Ovary (tissue), 3 donors: ENCODE measurements at regions not wholly inside any gene's neighbourhood (a gene's known extent, or its start where the extent isn't known, plus 50 kb on each side); places are given as distances from the start of the nearest gene placed in this dataset.

Source experiments
- POLR2A ChIP-seq: fragments of 450-650 bp; IDR thresholded peaks from one replicate; pipeline ENCODE4 v1.6.1; 2017; ENCODE audit warnings: antibody characterized with exemption, mild to moderate bottlenecking, moderate library complexity
- TF ChIP-seq, protein P1 (sequence below), 3 donors: fragments of 450-650 bp in 2 of 3; fragments of 200-600 bp in 1 of 3; IDR thresholded peaks; one replicate each; pipeline versions ENCODE4 v1.5.1 to v1.8.0; 2016 to 2022; ENCODE audit warnings: antibody characterized with exemption in 3 of 3, mild to moderate bottlenecking in 1 of 3
- donor health status: DM: no; HTN: no; CAD: no.

- no peak for TF ChIP-seq POLR2A
- TF ChIP-seq, protein P1, sequence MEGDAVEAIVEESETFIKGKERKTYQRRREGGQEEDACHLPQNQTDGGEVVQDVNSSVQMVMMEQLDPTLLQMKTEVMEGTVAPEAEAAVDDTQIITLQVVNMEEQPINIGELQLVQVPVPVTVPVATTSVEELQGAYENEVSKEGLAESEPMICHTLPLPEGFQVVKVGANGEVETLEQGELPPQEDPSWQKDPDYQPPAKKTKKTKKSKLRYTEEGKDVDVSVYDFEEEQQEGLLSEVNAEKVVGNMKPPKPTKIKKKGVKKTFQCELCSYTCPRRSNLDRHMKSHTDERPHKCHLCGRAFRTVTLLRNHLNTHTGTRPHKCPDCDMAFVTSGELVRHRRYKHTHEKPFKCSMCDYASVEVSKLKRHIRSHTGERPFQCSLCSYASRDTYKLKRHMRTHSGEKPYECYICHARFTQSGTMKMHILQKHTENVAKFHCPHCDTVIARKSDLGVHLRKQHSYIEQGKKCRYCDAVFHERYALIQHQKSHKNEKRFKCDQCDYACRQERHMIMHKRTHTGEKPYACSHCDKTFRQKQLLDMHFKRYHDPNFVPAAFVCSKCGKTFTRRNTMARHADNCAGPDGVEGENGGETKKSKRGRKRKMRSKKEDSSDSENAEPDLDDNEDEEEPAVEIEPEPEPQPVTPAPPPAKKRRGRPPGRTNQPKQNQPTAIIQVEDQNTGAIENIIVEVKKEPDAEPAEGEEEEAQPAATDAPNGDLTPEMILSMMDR (IDR thresholded peaks at IDR 0.05) = no peak
Observed at GRCh38 chr21:34278451-34278850, 85.4 kb upstream of the KCNE2 start.
